ENCODE measurements at regions not wholly inside any gene's neighbourhood (a gene's known extent, or its start where the extent isn't known, plus 50 kb on each side); places are given as distances from the start of the nearest gene placed in this dataset.

GRCh38 chr4:1512738-1513660, 106.8 kb upstream of the NKX1-1 start:
- no peak for DNase-seq (ENCODE audit: low read depth)

GRCh38 chr4:1512051-1512737, 106.0 kb upstream of the NKX1-1 start:
- DNase-seq (ENCODE audit: low read depth) = no peak

- no peak for DNase-seq (ENCODE audit: low read depth)
These were observed 105.3 kb upstream of the NKX1-1 start for GRCh38 chr4:1511441-1512041.

GRCh38 chr4:1510931-1511330, 104.7 kb upstream of the NKX1-1 start:
- no peak for DNase-seq (ENCODE audit: low read depth)

- DNase-seq (ENCODE audit: low read depth) = no peak
These were observed 103.1 kb upstream of the NKX1-1 start for GRCh38 chr4:1509366-1509765.

GRCh38 chr4:1508161-1509160, 102.2 kb upstream of the NKX1-1 start:
- DNase-seq (ENCODE audit: low read depth) = no peak

GRCh38 chr4:1506956-1507721, 100.9 kb upstream of the NKX1-1 start:
- DNase-seq (ENCODE audit: low read depth) = no peak

- DNase-seq (ENCODE audit: low read depth) = no peak
These were observed 99.5 kb upstream of the NKX1-1 start for GRCh38 chr4:1505511-1506460.

GRCh38 chr4:1504595-1505500, 98.6 kb upstream of the NKX1-1 start:
- no peak for DNase-seq (ENCODE audit: low read depth)

- no peak for DNase-seq (ENCODE audit: low read depth)
These were observed 97.6 kb upstream of the NKX1-1 start for GRCh38 chr4:1503583-1504471.

- DNase-seq (ENCODE audit: low read depth) = no peak
These were observed 96.7 kb upstream of the NKX1-1 start for GRCh38 chr4:1502976-1503375.

GRCh38 chr4:1502501-1502886, 96.3 kb upstream of the NKX1-1 start:
- no peak for DNase-seq (ENCODE audit: low read depth)

GRCh38 chr4:1501754-1502500, 95.7 kb upstream of the NKX1-1 start:
- no peak for DNase-seq (ENCODE audit: low read depth)

GRCh38 chr4:1500966-1501753, 94.9 kb upstream of the NKX1-1 start:
- DNase-seq (ENCODE audit: low read depth) = no peak

GRCh38 chr4:1500231-1500965, 94.2 kb upstream of the NKX1-1 start:
- DNase-seq (ENCODE audit: low read depth) = no peak
